ENCODE measurements at regions not wholly inside any gene's neighbourhood (a gene's known extent, or its start where the extent isn't known, plus 50 kb on each side); places are given as distances from the start of the nearest gene placed in this dataset.

DNA sequence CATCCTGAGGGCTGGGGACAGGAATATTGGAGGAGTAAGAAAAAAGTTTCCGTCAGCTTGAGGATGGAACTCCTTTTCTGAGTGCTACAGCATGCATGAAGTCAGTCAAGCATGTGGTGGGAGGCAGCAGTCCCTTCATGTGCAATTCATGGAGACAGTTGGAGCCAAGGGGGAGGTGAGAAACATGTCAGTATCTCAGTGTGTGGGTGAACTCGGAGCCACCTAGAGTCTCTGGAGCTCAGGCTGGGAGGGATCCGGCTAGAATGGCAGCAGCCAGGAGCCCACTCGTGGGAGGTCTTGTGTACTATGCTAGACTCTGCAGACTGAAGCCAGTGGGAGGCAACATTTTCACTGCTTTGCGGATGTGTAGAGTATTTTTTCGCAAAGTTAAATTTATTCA, 60.3 kb downstream of the AVPR1A start:
- DNase-seq = no peak

DNA sequence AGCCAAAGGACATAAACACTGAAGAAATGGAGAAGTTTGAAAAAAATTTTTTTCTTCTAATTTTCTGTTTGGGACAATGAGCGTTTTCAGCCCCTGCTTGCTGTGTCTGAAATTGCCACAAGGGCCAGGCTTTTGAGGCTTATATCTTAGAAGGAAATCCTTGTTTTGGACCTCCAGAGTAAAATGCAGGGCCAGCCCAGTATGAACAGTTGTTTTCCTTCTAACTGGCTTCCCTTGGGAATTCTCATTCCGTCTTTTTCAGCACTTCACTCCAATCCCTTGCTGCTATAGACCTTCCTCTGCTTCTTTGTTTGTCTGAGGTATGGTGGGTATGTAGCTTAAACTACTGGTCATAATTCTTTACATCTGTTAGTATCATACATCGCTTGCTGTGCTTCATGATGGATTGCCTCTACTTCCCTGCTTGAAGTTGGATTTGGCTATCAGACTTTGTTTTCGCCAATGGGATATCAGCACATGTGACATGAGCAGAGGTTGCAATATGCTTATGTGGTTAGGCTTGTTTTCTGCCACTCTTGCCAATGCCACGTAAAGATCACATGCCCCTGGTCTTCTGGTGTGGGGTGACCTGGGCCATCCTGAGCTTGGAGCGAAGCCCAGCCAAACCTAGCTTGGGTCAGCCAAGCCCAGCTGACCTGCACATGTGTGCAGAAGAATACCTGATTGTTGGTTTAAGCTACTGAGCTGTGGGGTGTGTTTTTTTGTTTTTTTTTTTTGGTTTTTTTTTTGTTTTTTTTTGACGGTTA, 64.7 kb downstream of the AVPR1A start:
- DNase-seq = no peak

DNA sequence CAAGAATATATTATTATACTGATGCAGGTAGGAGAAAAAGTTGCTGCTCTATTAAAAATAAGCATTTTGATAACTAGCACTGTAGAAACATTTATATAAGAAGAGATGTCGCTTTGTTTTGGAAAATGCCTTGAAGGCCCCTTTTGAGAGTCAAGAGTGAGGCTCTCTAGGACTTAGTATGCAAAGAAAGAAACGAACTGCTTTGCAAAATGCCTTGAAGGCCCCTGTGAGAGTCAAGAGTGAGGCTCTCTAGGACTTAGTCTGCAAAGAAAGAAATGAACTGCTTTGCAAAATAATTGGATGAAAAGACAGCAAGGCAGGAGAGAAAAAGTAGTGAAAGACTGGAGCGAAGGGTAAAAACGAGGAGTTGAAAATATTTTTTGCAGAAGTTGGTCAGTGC, 65.9 kb downstream of the AVPR1A start:
- DNase-seq = no peak

DNA sequence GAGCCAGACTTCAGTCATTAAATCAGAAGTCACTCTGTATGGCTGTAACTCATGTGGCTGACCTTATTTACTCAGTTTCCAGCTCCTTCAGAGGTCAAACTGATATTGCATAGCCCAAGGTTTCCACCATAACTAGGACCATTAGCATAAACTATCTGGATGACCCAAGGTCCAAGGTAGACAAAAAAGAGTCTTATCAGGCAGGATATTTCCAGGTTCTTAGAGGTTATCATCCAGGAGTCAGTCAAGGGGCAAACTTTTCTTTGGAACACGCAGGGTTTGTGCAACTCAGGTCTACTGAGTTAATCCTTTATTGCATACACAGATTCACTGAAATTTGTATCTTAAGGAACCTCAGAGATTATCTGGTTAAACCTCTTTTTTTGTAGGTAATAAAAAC, 66.5 kb downstream of the AVPR1A start:
- no peak for DNase-seq

DNA sequence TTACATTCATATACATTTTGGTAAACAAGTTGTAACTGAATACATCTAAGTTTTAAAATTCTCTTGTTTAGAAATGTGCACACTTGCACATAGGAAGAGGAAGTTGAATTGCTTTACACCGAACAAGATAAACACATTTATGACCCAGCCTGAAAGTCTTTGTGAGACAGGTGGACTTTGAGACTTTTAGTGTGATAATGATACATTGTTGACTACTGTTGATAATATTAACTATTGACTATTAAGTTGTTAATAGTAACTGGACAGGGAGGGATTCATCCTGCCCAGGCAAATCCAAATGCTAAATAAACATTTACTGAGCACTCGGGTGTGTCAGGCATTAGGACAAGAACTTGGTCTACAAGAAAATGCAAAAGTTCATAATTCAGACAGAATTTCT, 68.0 kb downstream of the AVPR1A start:
- no peak for DNase-seq

DNA sequence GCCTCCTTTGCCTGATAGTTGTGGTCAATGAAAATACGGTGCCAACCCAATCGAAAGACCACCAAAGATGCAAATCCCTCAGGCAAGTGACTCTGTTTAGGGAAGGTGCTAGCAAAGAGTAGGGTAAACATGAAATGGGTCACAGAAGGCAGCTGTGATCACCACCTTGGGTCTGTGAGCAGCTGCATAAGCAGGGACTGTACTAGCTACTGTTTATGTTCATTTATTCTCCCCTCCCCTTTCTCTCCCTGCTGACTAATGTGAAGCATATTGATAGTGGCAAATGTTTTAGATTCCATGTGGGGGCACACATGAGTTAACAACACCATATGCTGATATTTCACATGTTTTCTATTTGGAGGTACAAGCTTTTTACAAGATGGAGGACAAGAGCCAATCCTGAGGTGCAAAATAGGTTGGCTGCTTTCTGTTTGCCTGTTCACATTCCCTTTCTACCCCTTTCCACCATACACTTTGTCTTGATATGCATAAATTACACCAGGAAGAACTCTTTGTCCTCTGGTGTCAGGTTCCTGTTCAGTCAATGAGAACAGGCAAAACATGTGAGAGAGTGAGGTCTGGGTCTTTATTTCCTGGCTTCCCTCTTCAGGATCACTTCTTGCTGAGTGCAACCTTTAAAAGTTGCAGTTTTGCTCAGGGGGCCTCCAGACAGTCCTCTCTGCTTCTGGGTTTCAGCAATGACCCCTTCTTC, 71.1 kb downstream of the AVPR1A start:
- DNase-seq = peak in 1 of 2 experiments; percentile 6

DNA sequence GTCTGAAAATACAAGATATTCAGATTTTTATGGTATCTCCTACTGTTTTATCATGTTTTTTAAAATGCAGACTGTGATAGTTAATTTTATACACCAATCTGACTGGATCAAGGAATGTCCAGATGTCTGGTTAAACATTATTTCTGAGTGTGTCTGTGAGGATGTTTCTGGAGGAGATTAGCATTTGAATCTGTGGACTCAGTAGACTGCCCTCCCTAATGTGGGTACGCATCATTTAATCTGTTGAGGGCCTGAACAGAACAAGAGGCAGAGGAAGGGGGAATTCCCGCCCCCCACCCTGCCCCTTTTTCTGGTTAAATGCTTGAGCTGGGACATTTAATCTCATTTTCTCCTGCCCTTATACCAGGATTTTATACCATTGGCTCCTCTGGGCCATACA, 72.1 kb downstream of the AVPR1A start:
- DNase-seq = no peak

DNA sequence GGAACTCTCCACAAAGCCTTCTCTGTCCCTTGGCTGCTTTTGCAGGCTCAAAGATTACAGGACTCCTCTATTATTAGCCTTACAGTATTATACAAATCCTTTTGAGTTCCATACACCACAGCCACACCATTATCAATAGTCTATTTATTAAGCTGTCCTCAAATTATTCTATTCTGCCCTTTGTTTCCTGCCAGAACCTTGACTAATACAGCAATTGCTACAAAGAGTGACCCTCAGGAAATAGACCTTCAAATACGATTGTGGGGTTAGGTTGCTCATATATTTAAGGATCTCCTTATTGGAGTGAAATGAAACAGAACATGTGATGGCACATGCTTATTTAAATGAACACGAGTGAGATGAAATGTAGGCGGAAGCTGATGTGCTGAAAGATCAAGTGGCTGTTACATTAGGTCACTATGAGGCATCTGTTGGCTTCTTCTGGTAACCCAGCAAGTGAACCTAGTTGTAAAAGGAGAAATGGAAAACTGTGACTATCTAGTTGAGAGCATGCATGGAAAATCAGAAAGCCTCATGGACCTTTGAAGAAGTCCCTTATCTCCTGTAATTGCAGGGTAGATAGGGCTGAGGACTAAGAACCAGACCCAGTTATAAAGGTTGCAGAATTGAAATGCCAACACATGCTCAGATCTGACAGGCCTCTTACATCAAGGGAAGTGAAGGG, 75.5 kb downstream of the AVPR1A start:
- DNase-seq = no peak

DNA sequence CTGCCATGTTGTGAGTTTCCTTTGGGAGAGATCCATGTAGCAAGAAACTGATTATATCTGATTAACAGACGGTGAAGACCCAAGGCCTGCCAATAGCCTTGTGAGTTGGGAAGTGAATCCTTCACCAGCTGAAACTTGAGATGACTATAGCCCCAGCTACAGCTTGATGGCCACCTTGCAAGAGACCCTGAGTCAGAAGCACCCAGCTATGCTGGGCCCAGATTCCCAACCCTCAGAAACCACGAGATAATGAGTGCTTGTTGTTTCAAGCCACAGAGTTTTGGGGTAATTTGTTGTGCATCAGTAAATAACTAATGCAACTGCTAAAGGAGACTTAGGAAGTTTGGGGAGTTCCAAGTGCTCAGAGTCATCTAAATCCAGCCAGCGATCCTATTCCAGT, 80.3 kb downstream of the AVPR1A start:
- no peak for DNase-seq

DNA sequence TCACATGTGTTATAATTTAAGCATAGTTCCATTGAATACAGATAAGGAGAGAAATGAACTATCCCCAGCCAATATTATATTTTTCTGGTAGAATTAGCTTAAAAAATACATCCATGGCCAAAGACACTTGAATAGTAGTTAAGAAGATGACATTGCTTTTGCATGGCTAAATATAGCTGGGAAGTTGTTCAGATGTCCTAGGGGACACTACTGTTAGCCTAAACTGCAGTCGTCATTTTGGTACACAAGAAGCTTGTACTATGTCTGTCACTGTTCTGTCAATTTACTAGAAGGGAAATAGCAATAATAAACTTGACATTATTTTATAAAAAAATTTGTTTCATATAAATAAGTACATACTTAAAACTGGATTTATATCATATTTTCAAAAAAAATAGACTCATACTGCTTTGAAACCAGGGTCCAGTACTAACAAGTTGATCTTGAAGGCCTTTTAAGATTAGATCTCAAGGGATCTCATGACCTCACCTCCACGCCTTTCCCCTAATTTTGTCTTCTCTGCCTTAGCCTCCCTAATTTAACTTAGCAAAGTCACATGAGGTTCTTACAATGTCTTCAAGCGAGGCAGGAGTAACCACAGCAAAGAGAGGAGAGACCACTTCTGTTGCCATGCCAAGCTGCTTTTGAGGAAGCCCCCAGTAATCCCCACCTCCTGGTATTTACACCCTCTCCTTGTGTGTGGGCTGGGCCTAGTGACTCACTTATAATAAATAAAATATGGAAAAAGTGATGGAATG, 81.0 kb downstream of the AVPR1A start:
- no peak for DNase-seq

DNA sequence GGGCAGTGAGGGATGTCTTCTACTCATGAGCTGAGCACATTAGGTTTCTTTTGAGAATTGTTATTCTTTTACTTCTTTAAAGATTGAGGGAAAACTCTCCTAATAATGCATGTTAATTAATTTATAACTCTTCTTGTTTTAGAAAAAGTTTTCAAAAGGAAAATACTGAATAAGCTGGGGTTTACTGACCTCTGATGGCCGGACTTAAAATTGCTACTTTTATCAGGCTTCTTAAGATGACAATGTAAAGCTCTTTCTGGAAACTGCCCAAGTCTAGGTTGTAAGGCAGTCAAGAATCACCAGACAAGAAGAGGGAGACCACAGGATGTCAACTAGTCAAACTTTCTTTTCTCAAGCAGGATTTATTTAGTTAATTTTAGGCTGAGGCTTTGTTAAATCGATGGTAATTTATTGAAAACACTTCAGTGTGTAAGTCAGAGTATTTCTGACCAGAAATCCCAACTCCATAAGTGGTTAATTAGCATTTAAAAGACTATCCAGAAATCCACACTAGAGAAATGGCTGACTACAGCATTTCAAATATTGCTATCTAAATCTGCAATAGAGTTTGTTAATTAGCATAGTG, 82.1 kb downstream of the AVPR1A start:
- peak; percentile 80 to 84 for DNase-seq

DNA sequence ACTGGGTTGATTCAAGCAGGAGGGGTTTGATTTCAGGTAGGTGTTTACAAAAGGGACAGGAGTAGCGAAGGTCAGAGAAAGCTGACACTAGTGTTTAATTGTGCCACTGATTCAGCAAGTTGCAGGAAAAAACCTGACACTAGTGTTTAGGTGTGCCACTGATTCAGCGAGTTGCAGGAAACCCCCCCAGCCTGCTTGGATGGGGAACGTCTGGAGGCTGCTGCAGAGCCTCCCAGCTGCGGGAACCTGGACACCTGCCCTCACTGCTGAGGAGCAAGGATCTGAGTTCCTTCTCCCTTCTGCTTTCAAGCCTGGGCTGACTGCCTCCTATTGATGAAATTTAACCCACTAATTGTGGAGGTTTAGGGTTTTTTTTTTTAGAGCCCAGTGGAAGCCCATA, 84.2 kb downstream of the AVPR1A start:
- DNase-seq = no peak

DNA sequence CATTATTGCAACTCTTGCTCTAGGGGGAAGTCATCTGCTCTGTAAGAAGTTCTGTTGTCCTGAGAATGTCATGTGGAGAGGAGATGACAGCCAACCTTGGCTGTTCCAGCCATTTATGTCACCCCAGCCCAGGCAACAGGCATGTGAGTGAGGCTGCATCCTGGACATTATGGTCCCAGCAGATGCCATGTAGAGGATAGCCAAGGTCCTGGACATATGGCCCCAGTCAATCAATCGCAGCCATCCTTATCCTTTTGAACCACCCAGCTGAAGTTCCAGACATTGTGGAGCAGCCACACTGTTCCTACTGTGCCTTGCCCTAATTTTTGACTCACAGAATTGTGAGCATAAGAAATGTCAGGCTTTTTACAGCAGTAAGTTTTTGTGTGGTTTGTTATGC, 84.9 kb downstream of the AVPR1A start:
- no peak for DNase-seq

DNA sequence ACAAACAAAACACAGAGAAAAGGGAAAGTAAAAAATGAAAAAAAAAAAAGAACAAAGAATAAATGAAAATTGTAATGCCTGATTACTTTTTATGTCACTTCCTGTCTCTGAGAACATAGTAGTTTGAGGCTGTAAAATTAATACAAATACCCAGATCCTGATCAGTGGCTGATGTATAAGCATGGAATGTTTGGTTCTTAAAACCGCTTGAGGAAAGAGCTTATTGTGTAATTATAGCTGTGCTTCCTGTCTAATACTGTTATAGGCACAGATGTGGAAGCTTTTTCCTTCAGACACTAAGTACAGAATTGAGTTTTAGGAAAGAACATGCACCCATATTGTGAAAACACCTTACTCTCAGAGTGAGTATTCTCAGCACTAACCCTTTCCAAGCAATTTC, 86.9 kb downstream of the AVPR1A start:
- DNase-seq = peak; percentile 57 to 63

DNA sequence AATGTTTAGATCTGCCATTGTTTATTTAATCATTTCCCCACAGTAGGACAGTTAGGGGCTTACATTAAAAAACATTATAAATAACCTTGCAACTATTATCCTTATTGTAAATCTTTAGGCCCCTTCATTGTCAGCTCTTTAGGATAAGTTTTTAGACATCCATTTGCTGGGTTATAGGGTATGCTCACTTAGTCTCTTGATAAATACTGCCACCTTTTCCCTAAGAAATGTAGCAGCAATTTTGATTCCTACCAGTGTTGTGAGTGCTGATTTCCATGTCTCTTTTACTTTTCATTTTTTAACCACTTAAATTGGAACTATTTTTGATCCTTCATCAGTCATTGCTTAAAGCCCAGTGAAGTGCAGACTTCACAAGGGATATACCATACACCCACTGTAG, 94.4 kb downstream of the AVPR1A start:
- no peak for DNase-seq

DNA sequence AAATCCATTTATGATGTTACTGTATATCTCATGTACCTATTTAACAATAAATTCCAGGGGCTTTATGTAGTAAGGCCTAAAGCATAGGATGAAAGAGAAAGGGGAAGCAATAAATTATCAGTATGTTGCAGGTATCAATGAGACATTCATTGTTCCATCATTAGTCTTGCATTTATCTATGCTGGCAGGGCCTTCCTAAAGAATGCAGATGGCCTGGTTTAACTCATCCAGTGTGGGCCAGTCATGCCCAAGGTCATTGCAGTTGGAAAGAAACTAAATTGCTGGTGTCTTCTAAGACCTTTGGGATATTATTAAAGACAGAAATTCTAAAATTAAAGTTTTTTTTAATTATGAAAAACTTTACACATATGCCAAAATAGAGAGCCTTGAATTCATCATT, 98.3 kb downstream of the AVPR1A start:
- no peak for DNase-seq

DNA sequence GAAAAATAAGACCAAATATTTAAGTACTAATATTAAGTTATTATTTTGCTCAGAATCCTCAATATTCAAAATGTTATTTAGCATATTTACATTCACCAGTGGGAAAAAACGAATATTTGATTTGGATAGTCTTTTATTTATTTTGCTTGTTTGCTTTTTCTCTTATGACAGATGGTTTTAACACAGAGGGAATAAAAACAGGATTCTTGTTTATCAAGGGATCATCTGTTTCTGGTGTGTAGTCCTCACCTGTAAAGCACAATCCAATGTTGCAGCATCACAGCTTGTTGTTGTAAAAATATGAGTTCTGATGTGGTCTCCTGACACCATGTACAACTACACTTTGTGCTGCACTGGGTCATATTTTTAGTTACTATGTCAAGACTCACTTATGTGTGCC, 103.9 kb downstream of the AVPR1A start:
- DNase-seq = no peak

DNA sequence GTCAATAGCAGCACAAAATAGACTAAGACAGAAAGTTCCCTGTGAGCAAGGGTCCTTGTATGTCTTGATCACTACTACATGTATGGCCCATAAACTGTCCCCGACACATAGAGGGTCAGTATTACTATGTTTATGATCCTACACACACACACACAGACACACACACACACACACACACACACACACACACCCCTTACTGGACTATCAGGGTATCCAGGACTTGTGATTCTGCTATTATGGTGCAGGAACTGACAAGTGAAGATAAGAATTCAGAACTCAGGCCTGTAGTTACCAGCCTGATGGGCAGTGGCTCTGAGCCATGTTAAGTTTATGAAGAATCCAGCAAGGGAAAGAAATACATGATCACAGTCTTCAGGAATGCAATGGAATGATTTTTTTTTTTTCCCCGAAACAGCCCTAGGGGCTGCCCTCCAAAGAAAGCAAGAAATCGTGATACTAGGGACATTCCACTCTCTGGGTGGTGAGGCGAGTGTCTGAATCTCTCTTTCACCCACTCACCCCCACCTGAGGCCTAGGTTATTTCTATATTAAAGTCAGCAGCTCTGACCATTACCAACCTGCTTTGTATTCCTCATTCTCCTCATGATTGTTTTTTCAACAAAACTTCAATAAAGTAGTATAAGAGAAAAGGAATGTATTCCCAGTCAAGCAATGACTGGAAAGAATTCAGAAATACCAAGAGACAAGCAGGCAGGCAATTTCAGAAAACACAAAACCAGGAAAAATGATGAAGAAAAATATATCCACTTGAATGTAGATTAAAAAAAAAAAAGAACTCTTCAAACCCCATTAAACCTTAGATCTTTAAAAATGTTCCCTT, 105.8 kb downstream of the AVPR1A start:
- DNase-seq = no peak

DNA sequence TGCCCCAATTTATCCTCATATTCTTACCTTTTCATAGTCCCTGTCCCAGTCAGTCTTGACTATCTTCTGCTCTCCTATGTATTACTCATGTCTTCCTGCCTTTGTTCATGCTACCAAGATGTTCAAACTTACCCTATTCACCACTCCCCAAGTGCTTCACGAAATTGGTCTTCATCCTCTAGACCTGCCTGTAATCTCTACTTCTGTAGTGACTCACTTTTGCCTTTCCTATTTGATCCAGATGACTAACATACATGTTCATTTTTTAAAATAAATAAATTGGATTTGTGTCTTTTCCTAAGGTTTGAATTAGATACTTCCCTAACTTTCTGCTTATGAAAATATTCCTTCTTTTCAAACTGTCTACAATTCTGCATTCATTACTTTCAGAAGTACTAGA, 107.7 kb upstream of the PPM1H start:
- no peak for DNase-seq

DNA sequence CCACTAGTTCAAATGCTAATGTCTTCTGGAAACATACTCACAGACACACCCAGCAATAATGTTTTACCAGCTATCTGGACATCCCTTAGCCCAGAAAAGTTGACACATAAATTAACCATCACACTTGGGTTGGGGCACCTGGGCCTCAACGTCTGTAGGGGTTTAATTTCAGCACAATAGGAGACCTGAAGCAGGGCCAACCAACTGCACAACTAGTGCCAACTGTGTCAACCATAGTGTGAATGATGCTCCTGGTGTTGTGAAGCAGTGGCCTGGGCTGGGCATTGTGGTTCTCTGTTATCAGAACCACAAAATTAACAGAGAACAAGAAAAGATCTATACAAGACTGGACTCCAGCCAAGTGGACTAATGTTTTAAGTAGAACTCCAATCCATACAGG, 106.7 kb upstream of the PPM1H start:
- no peak for DNase-seq

DNA sequence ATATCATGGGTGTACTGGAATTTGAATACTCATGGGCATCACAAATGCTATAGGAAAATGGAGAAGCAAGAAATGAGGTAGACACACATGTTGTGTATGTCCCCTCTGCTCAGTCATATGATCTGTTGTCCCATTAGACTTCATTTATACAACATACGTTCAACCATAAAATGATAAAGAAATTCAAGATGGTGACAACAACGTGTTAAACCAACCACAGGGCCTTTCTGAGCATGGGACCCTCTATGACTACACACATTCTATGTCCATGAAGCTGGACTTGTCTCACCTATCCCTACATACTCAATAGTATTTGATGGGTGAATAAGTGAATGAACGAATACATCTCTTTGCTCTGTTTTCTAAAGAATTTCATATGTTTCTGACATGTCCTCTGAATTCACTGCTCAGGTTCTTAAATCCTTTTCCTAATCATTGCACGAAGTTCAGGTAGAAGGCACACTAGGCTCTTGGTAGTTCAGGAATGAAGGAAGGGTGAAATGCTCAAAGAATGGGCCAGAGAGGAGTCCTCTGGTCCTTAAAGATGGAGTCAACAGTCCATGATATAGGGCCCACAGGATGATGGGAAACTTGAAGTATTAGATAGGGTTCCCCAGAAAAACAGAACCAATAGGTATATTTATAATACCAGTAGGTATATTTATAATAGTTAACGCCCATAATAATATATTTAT, 105.7 kb upstream of the PPM1H start:
- DNase-seq = no peak

Measured in Kasumi-1 (cell line).